Lower leg skin (tissue), 4 donors: ENCODE measurements at regions not wholly inside any gene's neighbourhood (a gene's known extent, or its start where the extent isn't known, plus 50 kb on each side); places are given as distances from the start of the nearest gene placed in this dataset.

Experiments used
- DNase-seq, 2 donors: peaks; one replicate each; pipeline ENCODE4 v3.0.0-alpha.2; 2019; ENCODE audit warnings: low spot score in 2 of 2
- H3K4me3 ChIP-seq: fragments of 200-600 bp; sonication (generic); 2 replicates; pipeline ENCODE4 v1.5.1; 2017; ENCODE audit warnings: mild to moderate bottlenecking, low read depth; ENCODE audit not compliant: poor library complexity, severe bottlenecking
- CTCF ChIP-seq, 3 donors: fragments of 450-650 bp; IDR thresholded peaks; one replicate each; pipeline ENCODE4 v1.5.1; 2016; ENCODE audit warnings: antibody characterized with exemption in 3 of 3, mild to moderate bottlenecking in 3 of 3, moderate library complexity in 2 of 3
- POLR2A ChIP-seq, 2 donors: fragments of 450-650 bp; IDR thresholded peaks; one replicate each; pipeline ENCODE4 v1.6.1; 2016 to 2017; ENCODE audit warnings: antibody characterized with exemption in 2 of 2, mild to moderate bottlenecking in 1 of 2, moderate library complexity in 1 of 2
- WGBS, 2 donors: methylation state at CpG; one replicate each; pipeline ENCODE4 v1.1.5; 2018; 5-methylcytosine and 5-hydroxymethylcytosine counted together
- intact Hi-C: fragments of 100-400 bp; cut with DNase I; formaldehyde crosslinking; loops from one replicate; pipeline ENCODE4 v1.15.0; 2023; ENCODE audit warnings: low total_unique reads

- TF ChIP-seq POLR2A (IDR thresholded peaks at IDR 0.05): no peak
- TF ChIP-seq CTCF (IDR thresholded peaks at IDR 0.05): no peak
Measured at GRCh38 chr3:104460477-104461406, 906.0 kb upstream of the ALCAM start.

GRCh38 chr3:104461431-104461830, 905.3 kb upstream of the ALCAM start:
- intact Hi-C loops: no loop called here
- no peak overlapping the region for H3K4me3 ChIP-seq
- DNase-seq: no peak
- no peak for TF ChIP-seq CTCF (IDR thresholded peaks at IDR 0.05)
- TF ChIP-seq POLR2A (IDR thresholded peaks at IDR 0.05): no peak
- 70 to 74% methylated on average over 1 of the region's 1 CpG for WGBS, 2 donors

More at GRCh38 chr3:104460477-104461406, 906.0 kb upstream of the ALCAM start:
- H3K4me3 ChIP-seq: no peak overlapping the region
- DNase-seq: no peak
- intact Hi-C loops: no loop called here
- 57 to 68% methylated on average over 1 of the region's 1 CpG for WGBS, 2 donors

- no peak for DNase-seq
- TF ChIP-seq CTCF (IDR thresholded peaks at IDR 0.05) (no peak), POLR2A (IDR thresholded peaks at IDR 0.05) (no peak)
- intact Hi-C loops: no loop called here
- 69 to 70% methylated on average over 3 of the region's 3 CpGs for WGBS, 2 donors
- H3K4me3 ChIP-seq: no peak overlapping the region
Measured at GRCh38 chr3:104472221-104472620, 894.5 kb upstream of the ALCAM start.

GRCh38 chr3:104474011-104474410, 892.7 kb upstream of the ALCAM start:
- intact Hi-C loops: no loop called here
- 85 to 87% methylated on average over 1 of the region's 1 CpG for WGBS, 2 donors
- DNase-seq: no peak
- TF ChIP-seq POLR2A (IDR thresholded peaks at IDR 0.05) (no peak), CTCF (IDR thresholded peaks at IDR 0.05) (no peak)
- no peak overlapping the region for H3K4me3 ChIP-seq

- intact Hi-C loops: no loop called here
- DNase-seq: no peak
- WGBS, 2 donors: 94 to 96% methylated on average over 24 of the region's 24 CpGs
- H3K4me3 ChIP-seq: no peak overlapping the region
- no peak for TF ChIP-seq CTCF (IDR thresholded peaks at IDR 0.05)
- TF ChIP-seq POLR2A (IDR thresholded peaks at IDR 0.05): no peak
Measured at GRCh38 chr3:104503022-104503421, 863.7 kb upstream of the ALCAM start.
